ENCODE measurements at regions not wholly inside any gene's neighbourhood (a gene's known extent, or its start where the extent isn't known, plus 50 kb on each side); places are given as distances from the start of the nearest gene placed in this dataset.

DNA sequence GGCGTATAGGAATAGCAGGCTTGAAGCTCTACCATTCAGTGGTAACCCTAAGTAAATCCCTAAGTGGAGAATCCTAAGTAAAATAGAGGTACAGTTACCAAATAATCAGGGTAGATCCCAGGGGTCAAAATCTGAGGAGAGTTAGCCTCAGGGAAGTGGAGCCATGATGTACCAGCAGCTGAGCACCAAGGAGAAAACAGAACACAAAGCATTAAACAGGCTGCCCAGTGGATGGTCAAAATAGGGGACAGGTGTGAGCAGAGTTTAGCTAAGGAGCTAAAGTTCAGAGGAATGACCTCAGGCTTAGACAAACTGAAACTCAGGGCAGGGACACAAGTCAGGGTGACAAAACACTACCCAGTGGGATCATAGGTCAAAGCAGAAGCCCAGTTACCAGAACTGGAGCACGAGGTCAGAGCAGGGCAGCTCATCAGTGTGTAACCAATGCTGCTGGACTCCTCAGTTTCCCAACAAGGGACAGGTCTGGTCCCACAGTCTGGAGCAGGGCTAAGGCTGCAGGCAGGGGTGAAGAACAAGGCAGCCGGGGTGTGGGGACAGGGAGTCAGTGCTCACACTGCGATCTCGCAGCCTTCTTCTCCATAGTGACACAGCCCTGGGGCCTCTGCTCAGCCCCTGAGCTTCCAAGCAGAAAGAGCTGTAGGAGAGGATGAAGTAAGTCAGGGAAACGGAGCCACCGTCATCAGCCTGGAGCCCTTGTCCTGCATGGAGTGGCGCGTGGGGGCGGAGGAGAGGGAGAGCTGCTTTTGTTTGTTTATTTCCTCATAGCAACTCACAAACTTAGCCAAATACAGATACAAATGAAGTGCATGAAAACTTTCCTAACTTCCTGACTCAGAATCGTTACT, 264.0 kb downstream of the MREG start:
- no peak for TF ChIP-seq POLR2A (IDR thresholded peaks at IDR 0.05)
- TF ChIP-seq, protein P1, sequence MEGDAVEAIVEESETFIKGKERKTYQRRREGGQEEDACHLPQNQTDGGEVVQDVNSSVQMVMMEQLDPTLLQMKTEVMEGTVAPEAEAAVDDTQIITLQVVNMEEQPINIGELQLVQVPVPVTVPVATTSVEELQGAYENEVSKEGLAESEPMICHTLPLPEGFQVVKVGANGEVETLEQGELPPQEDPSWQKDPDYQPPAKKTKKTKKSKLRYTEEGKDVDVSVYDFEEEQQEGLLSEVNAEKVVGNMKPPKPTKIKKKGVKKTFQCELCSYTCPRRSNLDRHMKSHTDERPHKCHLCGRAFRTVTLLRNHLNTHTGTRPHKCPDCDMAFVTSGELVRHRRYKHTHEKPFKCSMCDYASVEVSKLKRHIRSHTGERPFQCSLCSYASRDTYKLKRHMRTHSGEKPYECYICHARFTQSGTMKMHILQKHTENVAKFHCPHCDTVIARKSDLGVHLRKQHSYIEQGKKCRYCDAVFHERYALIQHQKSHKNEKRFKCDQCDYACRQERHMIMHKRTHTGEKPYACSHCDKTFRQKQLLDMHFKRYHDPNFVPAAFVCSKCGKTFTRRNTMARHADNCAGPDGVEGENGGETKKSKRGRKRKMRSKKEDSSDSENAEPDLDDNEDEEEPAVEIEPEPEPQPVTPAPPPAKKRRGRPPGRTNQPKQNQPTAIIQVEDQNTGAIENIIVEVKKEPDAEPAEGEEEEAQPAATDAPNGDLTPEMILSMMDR (IDR thresholded peaks at IDR 0.05), result no peak

All from body of pancreas (tissue), 4 donors.